ENCODE measurements at regions not wholly inside any gene's neighbourhood (a gene's known extent, or its start where the extent isn't known, plus 50 kb on each side); places are given as distances from the start of the nearest gene placed in this dataset.

- Histone ChIP-seq H3K27ac (no peak overlapping the region), H3K36me3 (replicated peaks) (no peaks in the 10 kb centered on the region), H3K4me3 (ENCODE audit: low read depth, low read length) (no peak overlapping the region), H3K27me3 (replicated peaks) (no peaks in the 10 kb centered on the region)
- DNase-seq: no peak
- TF ChIP-seq, protein P1, sequence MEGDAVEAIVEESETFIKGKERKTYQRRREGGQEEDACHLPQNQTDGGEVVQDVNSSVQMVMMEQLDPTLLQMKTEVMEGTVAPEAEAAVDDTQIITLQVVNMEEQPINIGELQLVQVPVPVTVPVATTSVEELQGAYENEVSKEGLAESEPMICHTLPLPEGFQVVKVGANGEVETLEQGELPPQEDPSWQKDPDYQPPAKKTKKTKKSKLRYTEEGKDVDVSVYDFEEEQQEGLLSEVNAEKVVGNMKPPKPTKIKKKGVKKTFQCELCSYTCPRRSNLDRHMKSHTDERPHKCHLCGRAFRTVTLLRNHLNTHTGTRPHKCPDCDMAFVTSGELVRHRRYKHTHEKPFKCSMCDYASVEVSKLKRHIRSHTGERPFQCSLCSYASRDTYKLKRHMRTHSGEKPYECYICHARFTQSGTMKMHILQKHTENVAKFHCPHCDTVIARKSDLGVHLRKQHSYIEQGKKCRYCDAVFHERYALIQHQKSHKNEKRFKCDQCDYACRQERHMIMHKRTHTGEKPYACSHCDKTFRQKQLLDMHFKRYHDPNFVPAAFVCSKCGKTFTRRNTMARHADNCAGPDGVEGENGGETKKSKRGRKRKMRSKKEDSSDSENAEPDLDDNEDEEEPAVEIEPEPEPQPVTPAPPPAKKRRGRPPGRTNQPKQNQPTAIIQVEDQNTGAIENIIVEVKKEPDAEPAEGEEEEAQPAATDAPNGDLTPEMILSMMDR (IDR thresholded peaks at IDR 0.05; ENCODE audit: low read depth, low read length, missing control alignments): no peak
- in situ Hi-C loops (cut with HindIII; ENCODE audit: low pct_ligation_motif_present, low sequenced_read_pairs): no loop called here
These were observed 370.7 kb upstream of the C1orf174 start for GRCh38 chr1:4270651-4271337.

DNA sequence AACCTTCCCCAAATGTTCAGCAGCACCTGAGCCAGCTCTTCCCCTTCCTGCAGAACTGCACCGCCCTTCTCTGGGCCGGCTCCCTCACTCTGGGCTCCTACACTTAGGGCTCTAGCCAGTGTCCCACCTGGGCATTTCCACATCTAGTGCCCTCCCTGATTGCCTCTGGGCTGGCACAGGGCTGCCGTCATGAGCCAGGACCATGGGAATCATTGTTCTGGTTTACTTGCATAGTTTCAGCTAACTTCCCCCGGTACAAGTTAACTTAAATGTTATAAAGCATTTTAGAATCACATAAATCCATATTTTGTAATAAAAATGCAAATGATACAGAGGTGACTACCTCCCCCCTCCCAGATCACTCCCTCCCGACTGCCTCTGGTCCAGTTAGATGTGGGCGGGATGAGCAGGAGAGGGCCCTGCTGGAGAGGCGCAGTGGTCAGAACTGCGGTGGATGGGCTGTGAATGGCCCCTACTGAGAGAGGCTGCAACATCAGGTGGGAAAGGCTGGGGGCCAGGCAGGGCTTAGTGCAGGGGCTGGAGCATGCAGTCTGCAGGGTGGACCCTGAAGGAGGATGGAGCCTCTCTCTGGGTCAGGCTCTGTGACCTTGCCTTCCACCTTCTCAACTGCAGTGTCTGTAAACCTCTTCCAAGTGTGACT lies 371.4 kb upstream of the C1orf174 start:
- no peaks in the 10 kb centered on the region for H3K36me3 ChIP-seq (replicated peaks)
- no peaks in the 10 kb centered on the region for H3K27me3 ChIP-seq (replicated peaks)
- H3K4me3 ChIP-seq (ENCODE audit: low read depth, low read length): no peak overlapping the region
- no peak for DNase-seq
- H3K27ac ChIP-seq: no peak overlapping the region
- TF ChIP-seq, protein P1 (IDR thresholded peaks at IDR 0.05; ENCODE audit: low read depth, low read length, missing control alignments): no peak
- in situ Hi-C loops (cut with HindIII; ENCODE audit: low pct_ligation_motif_present, low sequenced_read_pairs): no loop called here

GRCh38 chr1:4272568-4272967 lies 372.5 kb upstream of the C1orf174 start:
- Histone ChIP-seq H3K27me3 (replicated peaks) (no peaks in the 10 kb centered on the region), H3K4me3 (ENCODE audit: low read depth, low read length) (no peak overlapping the region), H3K36me3 (replicated peaks) (no peaks in the 10 kb centered on the region), H3K27ac (no peak overlapping the region)
- TF ChIP-seq, protein P1 (IDR thresholded peaks at IDR 0.05; ENCODE audit: low read depth, low read length, missing control alignments): no peak
- in situ Hi-C loops (cut with HindIII; ENCODE audit: low pct_ligation_motif_present, low sequenced_read_pairs): no loop called here
- no peak for DNase-seq

GRCh38 chr1:4273243-4273642 lies 373.2 kb upstream of the C1orf174 start:
- Histone ChIP-seq H3K36me3 (replicated peaks) (no peaks in the 10 kb centered on the region), H3K27ac (no peak overlapping the region), H3K27me3 (replicated peaks) (no peaks in the 10 kb centered on the region), H3K4me3 (ENCODE audit: low read depth, low read length) (no peak overlapping the region)
- TF ChIP-seq, protein P1 (IDR thresholded peaks at IDR 0.05; ENCODE audit: low read depth, low read length, missing control alignments): no peak
- in situ Hi-C loops (cut with HindIII; ENCODE audit: low pct_ligation_motif_present, low sequenced_read_pairs): no loop called here
- no peak for DNase-seq

- no peaks in the 10 kb centered on the region for H3K27me3 ChIP-seq (replicated peaks)
- in situ Hi-C loops (cut with HindIII; ENCODE audit: low pct_ligation_motif_present, low sequenced_read_pairs): no loop called here
These were observed 373.7 kb upstream of the C1orf174 start for GRCh38 chr1:4273747-4274146.

More at GRCh38 chr1:4273747-4274146, 373.7 kb upstream of the C1orf174 start:
- no peak overlapping the region for H3K4me3 ChIP-seq (ENCODE audit: low read depth, low read length)
- H3K27ac ChIP-seq: no peak overlapping the region
- DNase-seq: no peak
- TF ChIP-seq, protein P1 (IDR thresholded peaks at IDR 0.05; ENCODE audit: low read depth, low read length, missing control alignments): no peak
- no peaks in the 10 kb centered on the region for H3K36me3 ChIP-seq (replicated peaks)

All from brain microvascular endothelial cell (primary cell).